ENCODE measurements at regions not wholly inside any gene's neighbourhood (a gene's known extent, or its start where the extent isn't known, plus 50 kb on each side); places are given as distances from the start of the nearest gene placed in this dataset.

DNA sequence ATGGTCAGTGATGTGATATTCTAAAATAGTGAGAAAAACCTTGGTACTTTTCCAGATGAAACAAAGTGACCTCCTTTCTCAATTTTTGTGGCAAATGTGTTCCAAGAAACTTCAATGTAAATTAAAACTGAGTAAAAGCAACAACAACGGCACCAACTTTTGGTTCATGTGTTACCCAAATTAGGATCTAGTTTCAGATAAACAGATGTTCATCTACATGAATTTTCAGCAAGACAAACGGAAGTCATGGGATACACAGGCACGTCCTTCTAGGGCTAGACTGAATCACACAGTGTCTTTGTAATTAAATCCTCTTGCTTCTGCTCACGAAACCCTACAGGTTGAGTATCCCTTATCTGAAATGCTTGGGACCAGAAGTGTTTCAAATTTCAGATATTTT lies 915.2 kb downstream of the TFAP2A start:
- TF ChIP-seq EZH2 (IDR thresholded peaks at IDR 0.05; ENCODE audit: borderline replicate concordance, low read depth, low read length, poor library complexity, severe bottlenecking) (no peak), CTCF (conservative IDR thresholded peaks at IDR 0.05; ENCODE audit: low read depth, low read length) (no peak)

All from A673 (cell line).